ENCODE measurements at regions not wholly inside any gene's neighbourhood (a gene's known extent, or its start where the extent isn't known, plus 50 kb on each side); places are given as distances from the start of the nearest gene placed in this dataset.
"Not testable (repeated sequence)": the region's sequence is repeated elsewhere in the genome, so short reads cannot be mapped to it uniquely, and the experiment has no call there.

DNA sequence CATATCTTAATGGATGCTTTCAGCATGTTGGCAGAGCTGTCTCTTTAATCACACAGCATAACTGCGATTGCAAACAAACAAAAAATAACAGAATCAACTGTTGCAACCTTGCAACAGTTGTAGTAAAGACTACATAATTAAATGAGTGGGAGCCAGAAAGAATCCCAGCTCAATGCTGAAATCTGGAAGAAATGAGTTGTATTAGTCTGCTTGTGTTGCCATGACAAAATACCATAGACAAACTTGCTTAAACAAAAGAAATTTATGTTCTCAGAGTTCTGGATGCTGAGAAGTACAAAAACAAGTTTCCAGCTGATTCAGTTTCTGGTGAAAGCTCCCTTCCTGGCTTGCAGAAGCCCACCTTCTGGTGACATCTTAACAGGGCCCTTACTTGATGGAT lies 260.9 kb upstream of the TUSC1 start:
- DNase-seq (ENCODE audit: low read depth in 3 of 3, low spot score in 1 of 3) = no peak

DNA sequence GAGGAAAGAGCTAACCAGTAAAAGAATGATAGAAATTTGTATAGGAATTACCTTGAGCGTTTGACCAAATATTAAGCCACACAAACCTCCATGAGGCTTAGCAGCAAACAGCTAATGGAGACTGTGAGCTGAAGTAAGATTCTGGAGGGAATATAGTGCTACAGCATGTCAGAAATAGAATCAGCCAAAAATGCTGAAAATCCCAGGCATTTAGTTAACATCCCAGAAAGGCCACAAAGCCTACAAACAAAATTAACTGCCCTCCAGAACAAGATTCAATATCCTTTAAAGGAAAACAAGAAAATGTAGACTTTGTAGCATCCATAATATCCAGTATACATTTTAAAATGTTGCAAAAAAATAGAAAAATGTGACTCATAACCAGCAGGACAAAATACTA lies 257.8 kb upstream of the TUSC1 start:
- no peak for DNase-seq (ENCODE audit: low read depth in 3 of 3, low spot score in 1 of 3)

DNA sequence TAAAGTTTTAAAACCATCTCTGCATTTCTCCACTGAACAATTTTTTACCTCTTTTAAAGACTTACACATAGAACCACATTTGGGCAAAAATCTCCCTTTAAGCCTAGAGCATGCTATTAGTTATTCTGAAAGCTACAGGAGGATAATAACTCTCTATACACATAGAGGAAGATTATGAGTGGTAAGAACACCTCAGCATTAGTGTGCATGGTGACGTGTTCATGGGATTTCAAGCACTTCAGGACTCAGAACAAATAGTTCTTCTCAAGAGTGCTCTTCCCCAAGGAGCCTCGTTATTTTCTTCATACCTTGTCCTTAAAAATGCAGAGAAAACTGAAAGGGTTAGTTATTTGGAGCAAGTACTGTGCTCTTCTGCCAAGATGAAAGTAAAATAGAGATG lies 256.9 kb upstream of the TUSC1 start:
- no peak for DNase-seq (ENCODE audit: low read depth in 3 of 3, low spot score in 1 of 3)

GRCh38 chr9:25918761-25919160 lies 240.5 kb upstream of the TUSC1 start:
- no peak for DNase-seq (ENCODE audit: low read depth in 3 of 3, low spot score in 1 of 3)

GRCh38 chr9:25917731-25918362 lies 239.6 kb upstream of the TUSC1 start:
- no peak for DNase-seq (ENCODE audit: low read depth in 3 of 3, low spot score in 1 of 3)

GRCh38 chr9:25913806-25914205 lies 235.6 kb upstream of the TUSC1 start:
- no peak for DNase-seq (ENCODE audit: low read depth in 3 of 3, low spot score in 1 of 3)

GRCh38 chr9:25904701-25905100 lies 226.5 kb upstream of the TUSC1 start:
- no peak for DNase-seq (ENCODE audit: low read depth in 3 of 3, low spot score in 1 of 3)

DNA sequence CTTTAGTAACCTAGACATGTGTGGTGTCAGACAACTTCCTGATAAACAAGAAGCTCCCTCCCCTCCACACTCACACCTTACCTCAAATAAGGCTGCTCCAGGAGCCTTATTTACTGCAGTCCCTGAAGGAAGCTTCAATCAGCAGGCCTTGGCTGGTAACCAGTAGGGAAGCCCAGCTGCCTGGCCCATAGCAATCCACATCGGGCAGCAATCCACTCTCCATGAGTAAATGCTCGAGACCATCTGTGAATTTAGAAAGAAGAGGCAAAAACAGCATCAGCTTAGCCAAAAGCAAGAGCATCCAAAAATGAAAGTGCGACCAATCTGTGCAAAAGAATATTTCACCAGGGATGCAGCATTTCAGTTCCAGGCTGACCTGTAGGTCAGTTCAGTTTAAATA lies 213.3 kb upstream of the TUSC1 start:
- no peak for DNase-seq (ENCODE audit: low read depth in 3 of 3, low spot score in 1 of 3)

DNA sequence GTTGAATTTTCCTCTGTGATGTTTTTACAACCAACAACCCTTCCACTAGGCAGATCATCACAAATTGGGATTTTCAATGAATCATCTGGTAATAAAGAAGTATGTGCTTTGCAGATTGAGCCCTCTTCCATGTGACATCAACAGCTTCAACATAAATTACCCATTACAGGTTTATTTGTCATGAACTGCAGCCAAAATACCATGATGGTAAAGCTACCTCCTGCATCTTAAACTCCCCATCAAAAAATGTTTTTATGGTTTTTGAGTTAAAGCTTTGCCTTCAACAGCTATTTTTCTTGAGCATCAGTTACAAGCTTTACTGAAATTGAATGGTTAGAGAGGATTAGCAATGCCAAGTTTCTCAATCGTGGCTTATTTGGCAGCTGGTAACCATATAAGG lies 211.4 kb upstream of the TUSC1 start:
- DNase-seq (ENCODE audit: low read depth in 3 of 3, low spot score in 1 of 3) = no peak

DNA sequence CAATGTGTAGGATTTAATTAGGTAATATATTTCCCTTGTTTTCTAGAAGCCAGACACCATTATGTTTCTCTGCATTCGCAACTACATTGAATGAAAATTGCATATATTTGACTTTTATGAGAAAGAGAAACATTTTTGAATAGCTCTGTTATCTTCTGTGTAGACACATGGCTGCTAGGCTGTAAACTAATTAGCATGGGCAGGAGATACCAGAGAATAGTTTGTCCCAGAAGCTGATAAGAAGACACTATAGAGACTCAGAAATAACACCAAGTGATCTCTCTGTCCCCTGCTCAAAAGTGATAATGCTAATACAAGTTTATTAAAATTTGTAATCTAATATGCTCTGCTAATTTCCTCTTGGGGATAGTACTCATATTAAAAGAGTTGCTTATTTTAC lies 198.0 kb upstream of the TUSC1 start:
- DNase-seq (ENCODE audit: low read depth in 3 of 3, low spot score in 1 of 3) = no peak

- DNase-seq (ENCODE audit: low read depth in 3 of 3, low spot score in 1 of 3) = no peak
Observed at GRCh38 chr9:25864509-25864908, 186.3 kb upstream of the TUSC1 start.

DNA sequence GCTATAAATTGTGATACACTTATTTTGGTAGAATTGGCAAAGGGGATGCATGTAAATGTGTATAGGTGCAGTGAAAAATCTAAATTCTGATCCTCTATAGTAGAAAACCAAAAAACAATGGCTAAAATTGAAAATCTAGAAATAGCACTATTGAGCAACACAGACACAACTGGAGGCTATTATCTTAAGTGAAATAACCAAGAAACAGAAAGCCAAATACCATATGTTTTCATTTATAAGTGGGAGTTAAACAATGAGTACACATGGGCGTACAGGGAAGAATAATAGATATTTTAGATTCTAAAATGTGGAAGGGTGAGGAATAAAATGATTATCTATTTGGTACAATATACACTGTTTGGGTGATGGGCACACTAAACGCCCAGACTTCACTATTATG lies 183.2 kb upstream of the TUSC1 start:
- DNase-seq (ENCODE audit: low read depth in 3 of 3, low spot score in 1 of 3) = no peak

- no peak for DNase-seq (ENCODE audit: low read depth in 3 of 3, low spot score in 1 of 3)
Observed at GRCh38 chr9:25857147-25857546, 178.9 kb upstream of the TUSC1 start.

- DNase-seq (ENCODE audit: low read depth in 3 of 3, low spot score in 1 of 3) = no peak
Observed at GRCh38 chr9:25850803-25851202, 172.6 kb upstream of the TUSC1 start.

- no peak for DNase-seq (ENCODE audit: low read depth in 3 of 3, low spot score in 1 of 3)
Observed at GRCh38 chr9:25845867-25846266, 167.6 kb upstream of the TUSC1 start.

DNA sequence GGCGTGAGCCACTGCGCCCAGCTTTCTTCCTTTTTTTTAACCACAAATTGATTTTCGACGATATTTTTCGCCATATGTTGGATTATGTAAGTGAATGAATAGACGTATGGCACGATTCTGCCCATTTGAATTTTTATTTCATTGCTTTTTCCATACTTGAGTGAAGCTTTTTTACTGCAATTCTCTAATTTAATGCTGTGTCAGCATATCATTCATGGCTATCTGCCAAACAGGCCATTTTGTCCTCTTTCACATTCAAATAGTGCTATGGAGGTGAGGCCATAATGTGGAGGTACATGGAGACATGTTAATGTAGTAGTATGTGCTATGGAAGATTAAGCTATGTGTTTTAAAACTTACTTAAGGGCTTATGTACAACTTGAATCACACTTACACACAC lies 152.1 kb upstream of the TUSC1 start:
- DNase-seq (ENCODE audit: low read depth in 3 of 3, low spot score in 1 of 3) = no peak

DNA sequence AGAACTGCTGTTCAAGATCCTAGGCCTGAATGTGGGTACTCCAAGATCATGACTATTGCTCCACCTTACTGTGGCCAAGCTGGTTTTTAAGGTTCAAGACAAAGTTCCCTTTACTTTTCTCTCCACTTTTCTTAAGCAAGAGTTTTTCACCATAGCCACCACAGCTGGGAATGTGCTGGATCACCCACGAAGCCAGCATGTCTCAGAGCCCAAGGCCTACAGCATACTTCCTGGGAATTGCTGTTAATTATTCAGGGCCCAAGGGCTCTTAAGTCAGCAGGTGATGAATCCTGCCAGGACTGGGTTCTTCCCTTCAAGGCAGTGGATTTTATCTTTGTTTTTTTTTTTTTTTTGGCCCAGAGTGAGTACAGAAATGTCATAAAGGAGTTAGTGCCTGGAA lies 149.4 kb upstream of the TUSC1 start:
- DNase-seq (ENCODE audit: low read depth in 3 of 3, low spot score in 1 of 3) = no peak

DNA sequence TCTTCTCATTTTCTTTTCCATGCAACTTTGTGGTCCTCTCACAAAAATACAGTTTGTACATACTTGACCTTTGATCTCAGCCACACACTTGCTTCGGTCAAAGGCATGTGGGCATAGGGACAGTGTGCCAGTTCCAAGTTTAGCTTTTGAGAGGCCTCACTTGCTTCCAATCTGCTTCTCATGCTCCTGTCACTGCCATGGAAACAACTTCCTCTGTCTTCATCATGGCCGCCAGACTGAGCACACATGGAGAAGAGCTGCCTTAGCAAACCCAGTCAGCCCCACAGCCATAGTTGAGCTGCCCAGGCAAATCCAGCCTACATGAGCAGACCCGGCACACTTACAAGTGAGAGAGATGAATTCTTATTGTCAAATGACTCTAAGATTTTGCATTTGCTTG lies 138.2 kb upstream of the TUSC1 start:
- no peak for DNase-seq (ENCODE audit: low read depth in 3 of 3, low spot score in 1 of 3)

- DNase-seq (ENCODE audit: low read depth in 3 of 3, low spot score in 1 of 3) = no peak
Observed at GRCh38 chr9:25814023-25814422, 135.8 kb upstream of the TUSC1 start.

- DNase-seq (ENCODE audit: low read depth in 3 of 3, low spot score in 1 of 3) = no peak
Observed at GRCh38 chr9:25813478-25813877, 135.2 kb upstream of the TUSC1 start.

- no peak for DNase-seq (ENCODE audit: low read depth in 3 of 3, low spot score in 1 of 3)
Observed at GRCh38 chr9:25808554-25808953, 130.3 kb upstream of the TUSC1 start.

DNA sequence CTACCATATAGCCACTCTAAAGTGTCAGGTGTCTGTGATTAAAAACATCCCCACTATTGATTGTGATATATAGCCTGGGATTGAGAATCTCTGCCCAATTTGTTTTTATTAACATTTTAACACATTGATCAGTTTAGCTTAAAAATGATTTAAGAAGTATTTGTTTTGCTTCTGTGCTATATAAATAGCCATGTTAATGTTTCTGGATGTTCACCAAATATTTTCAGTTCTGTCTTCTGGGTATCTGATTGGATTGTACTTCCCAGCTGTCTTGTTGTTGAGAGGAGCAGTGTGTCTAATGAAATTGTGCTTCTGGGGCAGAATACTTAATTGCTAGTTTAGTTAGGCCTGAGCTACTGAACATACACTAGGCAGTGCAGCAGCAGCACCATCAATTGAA lies 126.6 kb upstream of the TUSC1 start:
- no peak for DNase-seq (ENCODE audit: low read depth in 3 of 3, low spot score in 1 of 3)

DNA sequence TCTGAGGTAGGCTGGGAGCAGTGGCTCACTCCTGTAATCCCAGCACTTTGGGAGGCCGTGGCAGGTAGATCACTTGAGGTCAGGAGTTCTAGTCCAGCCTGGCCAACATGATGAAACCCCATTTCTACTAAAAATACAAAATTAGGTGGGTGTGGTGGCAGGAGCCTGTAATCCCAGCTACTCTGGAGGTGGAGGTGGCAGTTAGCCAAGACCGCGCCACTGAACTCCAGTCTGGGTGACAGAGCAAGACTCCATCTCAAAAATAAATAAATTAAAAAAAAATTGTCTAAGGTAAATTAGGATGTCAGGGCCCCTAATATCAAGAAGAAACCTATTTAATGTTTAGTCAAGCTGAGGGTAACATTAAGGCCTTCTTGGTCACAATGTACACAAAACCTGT lies 123.7 kb upstream of the TUSC1 start:
- DNase-seq (ENCODE audit: low read depth in 3 of 3, low spot score in 1 of 3) = not testable (repeated sequence)

DNA sequence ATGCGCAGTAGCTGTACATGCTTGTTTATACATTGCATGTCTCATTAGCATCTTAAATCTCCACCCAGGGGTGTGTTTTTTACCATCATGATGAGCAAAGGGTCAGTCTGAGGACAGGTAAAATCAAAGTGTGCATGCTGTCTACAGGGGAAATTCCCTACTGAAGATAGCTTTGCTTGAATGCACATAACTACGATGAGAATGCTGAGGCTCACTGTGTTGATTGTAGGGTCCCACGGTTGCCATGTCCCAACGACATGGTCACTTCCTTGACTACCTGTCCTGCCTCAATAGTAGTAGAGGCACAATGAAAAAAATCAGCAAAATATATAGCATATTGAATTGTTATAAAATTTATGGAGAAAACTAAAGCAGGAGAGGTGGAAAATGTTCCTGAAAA lies 95.6 kb upstream of the TUSC1 start:
- DNase-seq (ENCODE audit: low read depth in 3 of 3, low spot score in 1 of 3) = no peak
